Right lobe of liver (tissue), 4 donors: ENCODE measurements at regions not wholly inside any gene's neighbourhood (a gene's known extent, or its start where the extent isn't known, plus 50 kb on each side); places are given as distances from the start of the nearest gene placed in this dataset.

Experiments used
- POLR2A ChIP-seq: fragments of 450-650 bp; IDR thresholded peaks from one replicate; pipeline ENCODE4 v1.6.1; 2017; ENCODE audit warnings: antibody characterized with exemption, mild to moderate bottlenecking
- TF ChIP-seq, protein P1 (sequence below), 4 donors: fragments of 200-600 bp in 3 of 4; fragments of 450-650 bp in 1 of 4; IDR thresholded peaks; one replicate each; pipeline versions ENCODE4 v1.5.1 to v1.8.0; 2016 to 2022; ENCODE audit warnings: antibody characterized with exemption in 4 of 4, mild to moderate bottlenecking in 2 of 4
- donor health status: DM: no; HTN: no; CAD: no.
- donor health status: DM: no; HTN: no; CAD: no.
- donor health status: DM: no; HTN: yes; CAD: no.

DNA sequence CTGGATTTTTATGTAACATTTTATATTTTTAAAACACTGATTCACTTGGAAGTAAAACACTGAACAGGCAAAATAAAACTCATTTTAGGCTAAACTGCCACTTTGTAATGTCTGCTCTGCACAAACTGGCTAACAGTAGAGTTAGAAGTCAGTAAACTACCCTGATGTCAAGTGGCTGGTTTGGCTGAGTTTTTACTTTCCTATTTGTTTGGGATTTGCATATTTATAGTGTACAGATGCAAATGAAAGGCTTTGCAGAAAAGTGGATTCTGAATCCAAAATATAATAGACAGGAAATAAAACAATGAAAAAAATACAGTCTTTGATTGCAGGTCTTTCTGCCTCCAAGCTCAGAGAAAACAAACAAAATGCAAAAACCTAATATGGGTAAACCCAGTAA, 213.1 kb downstream of the CDH26 start:
- TF ChIP-seq, protein P1, sequence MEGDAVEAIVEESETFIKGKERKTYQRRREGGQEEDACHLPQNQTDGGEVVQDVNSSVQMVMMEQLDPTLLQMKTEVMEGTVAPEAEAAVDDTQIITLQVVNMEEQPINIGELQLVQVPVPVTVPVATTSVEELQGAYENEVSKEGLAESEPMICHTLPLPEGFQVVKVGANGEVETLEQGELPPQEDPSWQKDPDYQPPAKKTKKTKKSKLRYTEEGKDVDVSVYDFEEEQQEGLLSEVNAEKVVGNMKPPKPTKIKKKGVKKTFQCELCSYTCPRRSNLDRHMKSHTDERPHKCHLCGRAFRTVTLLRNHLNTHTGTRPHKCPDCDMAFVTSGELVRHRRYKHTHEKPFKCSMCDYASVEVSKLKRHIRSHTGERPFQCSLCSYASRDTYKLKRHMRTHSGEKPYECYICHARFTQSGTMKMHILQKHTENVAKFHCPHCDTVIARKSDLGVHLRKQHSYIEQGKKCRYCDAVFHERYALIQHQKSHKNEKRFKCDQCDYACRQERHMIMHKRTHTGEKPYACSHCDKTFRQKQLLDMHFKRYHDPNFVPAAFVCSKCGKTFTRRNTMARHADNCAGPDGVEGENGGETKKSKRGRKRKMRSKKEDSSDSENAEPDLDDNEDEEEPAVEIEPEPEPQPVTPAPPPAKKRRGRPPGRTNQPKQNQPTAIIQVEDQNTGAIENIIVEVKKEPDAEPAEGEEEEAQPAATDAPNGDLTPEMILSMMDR (IDR thresholded peaks at IDR 0.05), result no peak
- no peak for TF ChIP-seq POLR2A
